CD4-positive, alpha-beta T cell (primary cell): ENCODE measurements at regions not wholly inside any gene's neighbourhood (a gene's known extent, or its start where the extent isn't known, plus 50 kb on each side); places are given as distances from the start of the nearest gene placed in this dataset.

ENCODE experiments used
- ATAC-seq: fragments of 200-7000 bp; cut with Tn5 transposase; one replicate; pipeline ENCODE4 v1.10.0; 2022; ENCODE audit warnings: mild to moderate bottlenecking; ENCODE audit not compliant: poor library complexity
- CTCF ChIA-PET: fragments of 350-600 bp; sonication (Branson Sonifier 250); formaldehyde crosslinking; loops from one replicate; lab custom pipeline; 2021; ENCODE audit warnings: antibody characterized with exemption, inconsistent platforms; lab: Charles Lee
- POLR2A ChIA-PET: fragments of 350-600 bp; sonication (Branson Sonifier 250); formaldehyde crosslinking; loops from one replicate; lab custom pipeline; 2021; ENCODE audit warnings: antibody characterized with exemption, inconsistent platforms; lab: Charles Lee
- DNase-seq, 14 experiments: peaks; one replicate each; pipeline ENCODE4 v3.0.0-alpha.2; 2013 to 2020; ENCODE audit warnings: mixed read lengths in 2 of 14
- H3K27ac ChIP-seq, 2 donors: one replicate each; pipeline versions ENCODE4 v1.5.1 to v1.7.0; 2013; ENCODE audit warnings: low read length in 2 of 2, low read depth in 1 of 2, mild to moderate bottlenecking in 1 of 2
- H3K27me3 ChIP-seq, 2 experiments: 1 replicate in 1 of 2; 2 replicates in 1 of 2; pipeline versions ENCODE4 v1.6.1 to v1.7.0; 2013; ENCODE audit warnings: low read length in 2 of 2, control low read depth in 1 of 2, mild to moderate bottlenecking in 1 of 2, moderate library complexity in 1 of 2; ENCODE audit not compliant: insufficient read depth in 2 of 2, control insufficient read depth in 1 of 2
- H3K36me3 ChIP-seq: one replicate; pipeline ENCODE4 v1.6.1; 2013; ENCODE audit warnings: low read length, control low read depth; ENCODE audit not compliant: insufficient read depth
- H3K4me1 ChIP-seq: one replicate; pipeline ENCODE4 v1.6.1; 2013; ENCODE audit warnings: low read length, control low read depth; ENCODE audit not compliant: insufficient read depth
- H3K4me3 ChIP-seq: one replicate; pipeline ENCODE4 v1.5.1; 2013; ENCODE audit warnings: mild to moderate bottlenecking, low read length, moderate library complexity
- H3K9me3 ChIP-seq, 2 experiments: 1 replicate in 1 of 2; 2 replicates in 1 of 2; pipeline versions ENCODE4 v1.6.1 to v1.7.0; 2013; ENCODE audit warnings: low read length in 2 of 2, mild to moderate bottlenecking in 2 of 2, control low read depth in 1 of 2, moderate library complexity in 1 of 2; ENCODE audit not compliant: control insufficient read depth in 1 of 2, insufficient read depth in 1 of 2
- H3K27ac Mint-ChIP-seq: one replicate; pipeline ENCODE4 v1.8.0; 2020; ENCODE audit warnings: mixed read lengths
- H3K27me3 Mint-ChIP-seq: one replicate; pipeline ENCODE4 v1.8.0; 2021; ENCODE audit warnings: mixed read lengths
- H3K36me3 Mint-ChIP-seq: one replicate; pipeline ENCODE4 v1.8.0; 2021; ENCODE audit warnings: low read depth, mixed read lengths
- H3K4me1 Mint-ChIP-seq: one replicate; pipeline ENCODE4 v1.8.0; 2021; ENCODE audit warnings: low read depth, mixed read lengths
- H3K4me3 Mint-ChIP-seq: one replicate; pipeline ENCODE4 v1.8.0; 2020; ENCODE audit warnings: mild to moderate bottlenecking, mixed read lengths
- H3K9me3 Mint-ChIP-seq: one replicate; pipeline ENCODE4 v1.8.0; 2020; ENCODE audit warnings: mixed read lengths
- intact Hi-C, 2 experiments: fragments of 100-400 bp; cut with DNase I in 1 of 2; cut with micrococcal nuclease in 1 of 2; formaldehyde crosslinking; loops; one replicate each; pipeline versions ENCODE4 v1.15.1 to v1.9.0; 2023 to 2025; cut with DNase I, micrococcal nuclease
- TF ChIP-seq, protein P1 (sequence below): fragments of 200-600 bp; IDR thresholded peaks from one replicate; pipeline ENCODE4 v1.8.0; 2022; ENCODE audit warnings: antibody characterized with exemption, mild to moderate bottlenecking

DNA sequence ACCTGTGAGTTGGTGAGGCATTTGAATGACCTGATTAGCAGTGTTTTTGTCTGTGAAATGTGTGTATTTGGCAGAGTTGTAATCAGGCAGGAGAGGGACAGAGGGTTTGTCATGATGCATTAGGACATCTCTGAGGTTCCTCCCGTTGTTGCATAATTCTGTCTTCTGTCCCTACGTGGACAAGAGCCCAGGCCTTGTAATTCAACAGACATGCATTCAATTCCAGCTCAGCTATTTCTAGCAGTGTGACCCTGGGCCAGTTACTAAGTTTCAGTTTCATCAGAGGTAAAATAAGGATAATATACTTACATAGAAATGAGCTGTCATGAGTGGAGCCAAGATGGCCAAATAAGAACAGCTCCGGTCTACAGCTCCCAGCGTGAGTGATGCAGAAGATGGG, 208.6 kb downstream of the SLC38A4 start:
- peaks cover 7% of the 10 kb centered on the region for H3K4me1 Mint-ChIP-seq
- intact Hi-C loops = no loop called here
- H3K9me3 Mint-ChIP-seq = peaks cover 7% of the 10 kb centered on the region
- no peaks in the 10 kb centered on the region for H3K27me3 ChIP-seq
- TF ChIP-seq, protein P1, sequence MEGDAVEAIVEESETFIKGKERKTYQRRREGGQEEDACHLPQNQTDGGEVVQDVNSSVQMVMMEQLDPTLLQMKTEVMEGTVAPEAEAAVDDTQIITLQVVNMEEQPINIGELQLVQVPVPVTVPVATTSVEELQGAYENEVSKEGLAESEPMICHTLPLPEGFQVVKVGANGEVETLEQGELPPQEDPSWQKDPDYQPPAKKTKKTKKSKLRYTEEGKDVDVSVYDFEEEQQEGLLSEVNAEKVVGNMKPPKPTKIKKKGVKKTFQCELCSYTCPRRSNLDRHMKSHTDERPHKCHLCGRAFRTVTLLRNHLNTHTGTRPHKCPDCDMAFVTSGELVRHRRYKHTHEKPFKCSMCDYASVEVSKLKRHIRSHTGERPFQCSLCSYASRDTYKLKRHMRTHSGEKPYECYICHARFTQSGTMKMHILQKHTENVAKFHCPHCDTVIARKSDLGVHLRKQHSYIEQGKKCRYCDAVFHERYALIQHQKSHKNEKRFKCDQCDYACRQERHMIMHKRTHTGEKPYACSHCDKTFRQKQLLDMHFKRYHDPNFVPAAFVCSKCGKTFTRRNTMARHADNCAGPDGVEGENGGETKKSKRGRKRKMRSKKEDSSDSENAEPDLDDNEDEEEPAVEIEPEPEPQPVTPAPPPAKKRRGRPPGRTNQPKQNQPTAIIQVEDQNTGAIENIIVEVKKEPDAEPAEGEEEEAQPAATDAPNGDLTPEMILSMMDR = no peak
- H3K4me3 ChIP-seq = no peak overlapping the region
- CTCF ChIA-PET = no interaction called here
- ATAC-seq = no peak
- peaks cover 6% of the 10 kb centered on the region for H3K36me3 Mint-ChIP-seq
- POLR2A ChIA-PET = no interaction called here
- H3K4me3 Mint-ChIP-seq = no peak overlapping the region
- no peaks in the 10 kb centered on the region for H3K36me3 ChIP-seq
- H3K27me3 Mint-ChIP-seq = no peaks in the 10 kb centered on the region
- H3K9me3 ChIP-seq = peaks cover 0 to 11% of the 10 kb centered on the region in 2 experiments
- H3K27ac ChIP-seq = no peak overlapping the region
- no peaks in the 10 kb centered on the region for H3K4me1 ChIP-seq
- DNase-seq = no peak
- H3K27ac Mint-ChIP-seq = no peak overlapping the region

DNA sequence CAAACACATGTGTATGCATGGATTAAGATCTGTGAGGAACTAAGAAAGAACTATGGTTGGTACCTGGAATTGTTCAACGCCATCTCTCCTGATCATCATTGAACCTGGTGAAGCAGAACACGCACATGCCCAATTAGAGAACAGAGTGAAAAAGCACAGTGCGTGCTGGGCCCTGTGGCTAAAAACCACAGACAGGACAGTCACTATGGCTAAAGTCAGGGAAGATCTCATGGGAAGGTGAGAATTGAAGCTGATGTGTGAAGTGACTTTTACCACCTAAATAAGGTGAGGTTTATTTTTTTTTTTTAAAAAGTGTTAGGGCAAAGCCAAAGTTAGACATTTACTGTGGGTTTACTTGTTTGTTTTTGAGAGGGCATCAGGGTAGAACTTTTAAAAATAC, 215.0 kb downstream of the SLC38A4 start:
- intact Hi-C loops = no loop called here
- CTCF ChIA-PET = interaction anchor here (0.6 kb wide), 1 partner anchor 17 kb away, joined by 3 read pairs; no protein-coding TSS in a partner anchor
- Mint-ChIP-seq H3K4me1 (peaks cover 53% of the 10 kb centered on the region), H3K27ac (no peak overlapping the region), H3K27me3 (no peaks in the 10 kb centered on the region), H3K36me3 (peaks cover 10% of the 10 kb centered on the region), H3K4me3 (no peak overlapping the region), H3K9me3 (peaks cover 2% of the 10 kb centered on the region)
- H3K4me3 ChIP-seq = no peak overlapping the region
- H3K36me3 ChIP-seq = no peaks in the 10 kb centered on the region
- DNase-seq (peak in 1 of 14 experiments; percentile 6), ATAC-seq (no peak)
- H3K4me1 ChIP-seq = peaks cover 20% of the 10 kb centered on the region
- peaks cover 0 to 4% of the 10 kb centered on the region in 2 experiments for H3K9me3 ChIP-seq
- TF ChIP-seq, protein P1 = no peak
- no peak overlapping the region for H3K27ac ChIP-seq
- POLR2A ChIA-PET = interaction anchor here (0.6 to 1.8 kb wide), 2 partner anchors 26 to 239 kb away, joined by 4 to 9 read pairs; no protein-coding TSS in a partner anchor
- no peaks in the 10 kb centered on the region for H3K27me3 ChIP-seq

DNA sequence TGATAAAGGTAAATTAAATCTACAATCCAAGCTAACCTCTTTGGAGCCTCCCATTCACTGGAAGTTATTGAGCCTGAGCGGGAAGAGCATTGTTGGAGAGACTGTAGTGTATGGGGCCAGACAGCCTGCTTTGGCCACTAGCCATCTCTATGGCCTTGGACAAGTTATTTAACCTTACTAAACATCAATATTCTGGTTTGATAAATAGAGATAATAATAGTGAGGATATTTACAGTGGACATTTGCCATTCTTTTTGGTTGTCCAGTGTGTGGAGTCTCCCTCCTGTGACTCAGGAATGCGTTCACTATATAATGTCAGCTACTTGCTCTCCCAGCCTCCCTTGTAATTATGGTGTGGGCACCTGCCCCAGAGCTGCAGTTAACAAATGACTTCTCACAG, 216.1 kb downstream of the SLC38A4 start:
- H3K27ac Mint-ChIP-seq = peak overlapping the region; percentile 73
- Histone ChIP-seq H3K27ac (no peak overlapping the region), H3K36me3 (no peaks in the 10 kb centered on the region), H3K27me3 (no peaks in the 10 kb centered on the region), H3K9me3 (no peaks in the 10 kb centered on the region), H3K4me3 (no peak overlapping the region), H3K4me1 (peaks cover 20% of the 10 kb centered on the region)
- TF ChIP-seq, protein P1 = no peak
- H3K36me3 Mint-ChIP-seq = peaks cover 21% of the 10 kb centered on the region
- peaks cover 53% of the 10 kb centered on the region for H3K4me1 Mint-ChIP-seq
- ATAC-seq = no peak
- H3K27me3 Mint-ChIP-seq = no peaks in the 10 kb centered on the region
- DNase-seq = no peak
- CTCF ChIA-PET = no interaction called here
- H3K9me3 Mint-ChIP-seq = peaks cover 4% of the 10 kb centered on the region
- peak overlapping the region; percentile 38 for H3K4me3 Mint-ChIP-seq
- POLR2A ChIA-PET = interaction anchor here (1.0 to 2.7 kb wide), 8 partner anchors 24 to 1395 kb away, joined by 4 to 22 read pairs (median 4); partner anchors contain the start of gene SCAF11
- intact Hi-C loops = no loop called here
